Mesendoderm (in vitro differentiated cells): ENCODE measurements at regions not wholly inside any gene's neighbourhood (a gene's known extent, or its start where the extent isn't known, plus 50 kb on each side); places are given as distances from the start of the nearest gene placed in this dataset.

Source experiments
- DNase-seq: peaks from one replicate; pipeline ENCODE4 v3.0.0; 2013
- H2AK5ac ChIP-seq: 2 replicates; pipeline ENCODE4 v1.6.1; 2013; ENCODE audit warnings: low read length, inconsistent platforms
- H2BK120ac ChIP-seq: 2 replicates; pipeline ENCODE4 v1.6.1; 2013; ENCODE audit warnings: low read depth, mild to moderate bottlenecking, low read length, moderate library complexity, mixed read lengths
- H2BK15ac ChIP-seq: replicated peaks from 2 replicates; pipeline ENCODE4 v1.6.1; 2013; ENCODE audit warnings: low read depth, mild to moderate bottlenecking, moderate library complexity
- H2BK5ac ChIP-seq: 2 replicates; pipeline ENCODE4 v1.6.1; 2013; ENCODE audit warnings: low read length, inconsistent platforms
- H3K18ac ChIP-seq: 2 replicates; pipeline ENCODE4 v1.6.1; 2013; ENCODE audit warnings: mild to moderate bottlenecking, low read length, mixed read lengths
- H3K23ac ChIP-seq: one replicate; pipeline ENCODE4 v1.6.1; 2013; ENCODE audit warnings: low read length
- H3K27ac ChIP-seq: 2 replicates; pipeline ENCODE4 v1.5.1; 2013; ENCODE audit warnings: low read depth, mild to moderate bottlenecking, inconsistent platforms, low read length, moderate library complexity
- H3K27me3 ChIP-seq: 2 replicates; pipeline ENCODE4 v1.6.1; 2013; ENCODE audit warnings: low read length, control low read depth, mild to moderate bottlenecking, inconsistent platforms; ENCODE audit not compliant: insufficient read depth, poor library complexity
- H3K36me3 ChIP-seq: 2 replicates; pipeline ENCODE4 v1.6.1; 2013; ENCODE audit warnings: low read length, inconsistent platforms; ENCODE audit not compliant: control insufficient read depth, insufficient read depth
- H3K4ac ChIP-seq: one replicate; pipeline ENCODE4 v1.6.1; 2013; ENCODE audit warnings: low read depth, mild to moderate bottlenecking, low read length, moderate library complexity
- H3K4me1 ChIP-seq: 2 replicates; pipeline ENCODE4 v1.6.1; 2013; ENCODE audit warnings: low read depth, low read length, inconsistent platforms; ENCODE audit not compliant: control insufficient read depth
- H3K4me2 ChIP-seq: 2 replicates; pipeline ENCODE4 v1.6.1; 2013; ENCODE audit warnings: low read length
- H3K4me3 ChIP-seq: 2 replicates; pipeline ENCODE4 v1.5.1; 2013; ENCODE audit warnings: mild to moderate bottlenecking, low read length
- H3K56ac ChIP-seq: one replicate; pipeline ENCODE4 v1.6.1; 2013; ENCODE audit warnings: low read length
- H3K79me1 ChIP-seq: 2 replicates; pipeline ENCODE4 v1.6.1; 2013; ENCODE audit warnings: low read length, inconsistent platforms
- H3K79me2 ChIP-seq: 2 replicates; pipeline ENCODE4 v1.6.1; 2013; ENCODE audit warnings: mild to moderate bottlenecking, low read length; ENCODE audit not compliant: control insufficient read depth, insufficient read depth
- H3K9ac ChIP-seq: 2 replicates; pipeline ENCODE4 v1.6.1; 2013; ENCODE audit warnings: low read length, inconsistent platforms
- H4K5ac ChIP-seq: one replicate; pipeline ENCODE4 v1.6.1; 2013; ENCODE audit warnings: low read length
- H4K8ac ChIP-seq: one replicate; pipeline ENCODE4 v1.6.1; 2013; ENCODE audit warnings: low read depth, mild to moderate bottlenecking, control low read depth, low read length, moderate library complexity
- WGBS: extraction: QIAGEN DNeasy Blood & Tissue Kit; methylation state at CpG from one replicate; pipeline ENCODE4 v1.1.7; 2013; ENCODE audit warnings: low lambda C conversion rate, missing lambda C conversion rate; ENCODE audit not compliant: insufficient coverage; ENCODE audit errors: extremely low coverage; 5-methylcytosine and 5-hydroxymethylcytosine counted together

DNA sequence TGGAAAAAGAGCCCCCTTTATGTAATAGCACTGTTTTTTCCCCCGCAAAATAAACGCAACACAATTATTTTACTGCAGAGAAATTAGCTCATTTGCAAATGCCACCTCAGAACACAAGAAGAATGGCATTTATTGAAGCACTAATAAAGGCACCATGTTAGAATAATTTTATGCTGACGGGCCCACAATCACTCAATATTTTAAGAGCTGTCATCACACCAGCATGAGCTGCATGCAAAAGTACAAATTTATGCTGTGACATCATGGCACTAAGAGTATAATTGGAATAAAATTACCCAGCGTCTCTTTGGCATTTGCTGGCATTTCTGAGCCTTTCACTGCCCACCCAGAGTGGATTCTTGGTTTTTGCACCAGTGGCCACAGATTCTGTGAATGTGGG lies 364.6 kb downstream of the TLE4 start:
- H3K4ac ChIP-seq: peak overlapping the region; percentile 52
- no peaks in the 10 kb centered on the region for H3K36me3 ChIP-seq
- H3K23ac ChIP-seq: no peak overlapping the region
- H2BK15ac ChIP-seq: no peak overlapping the region
- no peak overlapping the region for H3K4me2 ChIP-seq
- WGBS: no CpG with 5 or more reads among the region's 4 CpGs
- H3K79me1 ChIP-seq: no peaks in the 10 kb centered on the region
- H4K5ac ChIP-seq: no peak overlapping the region
- DNase-seq: no peak
- H2BK120ac ChIP-seq: no peak overlapping the region
- H3K56ac ChIP-seq: no peak overlapping the region
- peaks cover 3% of the 10 kb centered on the region for H3K4me1 ChIP-seq
- no peak overlapping the region for H2AK5ac ChIP-seq
- H3K4me3 ChIP-seq: no peak overlapping the region
- H4K8ac ChIP-seq: no peak overlapping the region
- H3K27ac ChIP-seq: no peak overlapping the region
- H3K79me2 ChIP-seq: no peaks in the 10 kb centered on the region
- no peak overlapping the region for H3K9ac ChIP-seq
- no peaks in the 10 kb centered on the region for H3K27me3 ChIP-seq
- no peak overlapping the region for H2BK5ac ChIP-seq
- no peak overlapping the region for H3K18ac ChIP-seq

DNA sequence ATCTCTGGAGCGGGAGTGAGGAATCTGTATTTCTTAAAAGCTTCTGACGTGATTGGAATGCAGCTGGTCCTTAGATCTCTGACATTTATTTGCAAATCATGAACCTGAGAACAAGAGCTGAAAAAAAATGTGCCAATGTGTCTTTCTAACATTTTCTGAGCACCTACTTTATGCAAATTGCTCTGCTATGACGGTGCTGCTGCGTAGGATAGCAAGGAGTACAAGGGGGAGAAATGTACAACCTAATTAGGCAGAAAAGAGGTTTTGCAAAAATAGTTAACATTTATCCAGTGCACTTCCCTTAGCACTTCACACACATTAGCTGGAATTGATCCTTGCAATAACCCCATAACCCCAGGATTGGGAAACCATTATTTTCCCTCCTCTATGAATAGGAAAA lies 357.5 kb downstream of the TLE4 start:
- Histone ChIP-seq H3K36me3 (no peaks in the 10 kb centered on the region), H3K4me1 (no peaks in the 10 kb centered on the region), H3K18ac (no peak overlapping the region), H3K4me2 (no peak overlapping the region), H3K23ac (no peak overlapping the region), H2AK5ac (no peak overlapping the region), H2BK15ac (no peak overlapping the region), H4K5ac (no peak overlapping the region), H3K4me3 (no peak overlapping the region), H2BK120ac (no peak overlapping the region), H4K8ac (no peak overlapping the region), H3K79me1 (no peaks in the 10 kb centered on the region), H3K79me2 (no peaks in the 10 kb centered on the region), H3K27ac (no peak overlapping the region), H3K4ac (no peak overlapping the region), H3K56ac (no peak overlapping the region), H3K27me3 (no peaks in the 10 kb centered on the region), H3K9ac (no peak overlapping the region), H2BK5ac (no peak overlapping the region)
- no CpG with 5 or more reads among the region's 4 CpGs for WGBS
- DNase-seq: no peak

DNA sequence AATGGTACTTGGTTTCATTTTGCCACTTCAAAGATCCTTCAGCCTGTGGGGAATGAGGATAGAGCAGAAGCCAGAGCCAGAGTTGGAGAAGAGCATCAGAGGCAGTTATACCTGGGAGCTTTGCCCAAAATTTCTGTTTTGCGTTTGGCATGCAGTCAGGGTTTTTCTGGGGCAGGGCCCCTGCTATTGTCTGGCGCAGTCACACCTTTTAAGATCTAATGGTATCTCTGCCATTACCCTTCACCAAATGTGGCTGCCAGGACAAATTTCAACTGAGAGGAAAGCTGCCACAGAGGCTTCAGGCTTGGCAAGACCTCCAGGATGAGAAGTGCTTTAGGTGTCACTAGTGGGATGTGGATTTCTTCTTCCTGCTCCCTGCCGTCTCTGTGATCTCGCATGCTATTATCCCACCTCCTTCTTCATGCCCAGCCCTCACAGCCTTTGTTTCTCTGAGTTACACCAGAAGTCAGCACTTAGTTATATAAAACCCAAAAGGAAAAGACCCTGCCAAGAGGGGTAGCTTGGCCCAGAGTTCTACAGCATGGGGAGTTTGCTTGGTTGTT lies 357.0 kb downstream of the TLE4 start:
- H3K23ac ChIP-seq: no peak overlapping the region
- no peaks in the 10 kb centered on the region for H3K79me1 ChIP-seq
- DNase-seq: no peak
- H2BK5ac ChIP-seq: no peak overlapping the region
- no peak overlapping the region for H2BK15ac ChIP-seq
- H3K18ac ChIP-seq: no peak overlapping the region
- H3K79me2 ChIP-seq: no peaks in the 10 kb centered on the region
- H2BK120ac ChIP-seq: no peak overlapping the region
- H3K4ac ChIP-seq: no peak overlapping the region
- H3K4me1 ChIP-seq: no peaks in the 10 kb centered on the region
- H3K27me3 ChIP-seq: no peaks in the 10 kb centered on the region
- no CpG with 5 or more reads among the region's 4 CpGs for WGBS
- no peak overlapping the region for H3K56ac ChIP-seq
- no peak overlapping the region for H3K4me2 ChIP-seq
- no peaks in the 10 kb centered on the region for H3K36me3 ChIP-seq
- no peak overlapping the region for H4K5ac ChIP-seq
- H4K8ac ChIP-seq: no peak overlapping the region
- no peak overlapping the region for H2AK5ac ChIP-seq
- no peak overlapping the region for H3K27ac ChIP-seq
- no peak overlapping the region for H3K4me3 ChIP-seq
- no peak overlapping the region for H3K9ac ChIP-seq

DNA sequence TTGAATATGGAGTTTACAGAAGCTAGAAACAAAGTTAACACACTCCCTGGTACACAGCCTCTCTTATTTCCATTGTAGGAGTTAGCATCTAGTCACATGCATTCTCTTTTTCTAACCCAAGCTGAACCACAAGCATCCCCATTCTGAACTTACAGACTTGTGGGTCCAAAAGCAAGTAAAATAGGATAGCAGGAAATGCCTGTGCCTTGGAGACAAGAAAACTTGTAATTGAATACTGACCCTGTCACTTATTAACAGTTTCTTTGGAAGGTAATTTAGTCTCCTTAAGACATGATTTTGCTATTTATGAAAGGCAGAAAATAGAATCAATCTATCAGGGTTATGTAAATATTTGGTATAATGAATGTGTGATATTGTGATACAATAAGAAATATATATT lies 353.6 kb downstream of the TLE4 start:
- Histone ChIP-seq H2BK15ac (no peak overlapping the region), H3K27ac (no peak overlapping the region), H2BK120ac (no peak overlapping the region), H3K4me2 (no peak overlapping the region), H4K5ac (no peak overlapping the region), H3K9ac (no peak overlapping the region), H3K79me2 (no peaks in the 10 kb centered on the region), H3K79me1 (no peaks in the 10 kb centered on the region), H3K4me1 (no peaks in the 10 kb centered on the region), H3K4ac (no peak overlapping the region), H3K18ac (no peak overlapping the region), H3K4me3 (no peak overlapping the region), H2AK5ac (no peak overlapping the region), H3K36me3 (no peaks in the 10 kb centered on the region), H3K23ac (no peak overlapping the region), H3K27me3 (no peaks in the 10 kb centered on the region), H2BK5ac (no peak overlapping the region), H3K56ac (no peak overlapping the region), H4K8ac (no peak overlapping the region)
- DNase-seq: no peak

DNA sequence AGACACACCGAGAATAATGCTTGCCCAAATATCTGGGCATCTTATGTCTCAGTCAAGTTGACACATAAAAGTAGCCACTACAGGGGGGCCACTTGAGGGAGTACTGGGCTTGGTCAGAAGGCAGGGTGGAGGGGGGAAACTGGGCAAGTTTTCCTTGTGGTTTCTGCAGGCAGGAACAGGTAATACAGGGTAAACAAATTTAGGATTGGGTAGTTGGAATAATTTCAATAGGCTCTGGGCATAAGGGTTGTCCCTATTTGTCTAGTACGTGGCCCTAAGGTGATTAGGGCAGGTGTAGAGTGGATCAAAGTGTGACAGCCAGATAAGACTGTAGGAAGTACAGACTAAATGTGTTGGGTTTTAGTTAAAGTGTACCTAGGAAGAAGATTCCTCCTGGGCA lies 353.1 kb downstream of the TLE4 start:
- H3K18ac ChIP-seq: no peak overlapping the region
- no peaks in the 10 kb centered on the region for H3K36me3 ChIP-seq
- H3K9ac ChIP-seq: no peak overlapping the region
- WGBS: no CpG with 5 or more reads among the region's 2 CpGs
- H2BK5ac ChIP-seq: no peak overlapping the region
- no peaks in the 10 kb centered on the region for H3K79me2 ChIP-seq
- H3K4me3 ChIP-seq: no peak overlapping the region
- DNase-seq: no peak
- no peak overlapping the region for H4K8ac ChIP-seq
- no peaks in the 10 kb centered on the region for H3K4me1 ChIP-seq
- H3K23ac ChIP-seq: no peak overlapping the region
- no peak overlapping the region for H2BK15ac ChIP-seq
- no peak overlapping the region for H3K4me2 ChIP-seq
- no peak overlapping the region for H4K5ac ChIP-seq
- no peaks in the 10 kb centered on the region for H3K79me1 ChIP-seq
- H2BK120ac ChIP-seq: no peak overlapping the region
- H3K27ac ChIP-seq: no peak overlapping the region
- no peak overlapping the region for H2AK5ac ChIP-seq
- H3K56ac ChIP-seq: no peak overlapping the region
- no peaks in the 10 kb centered on the region for H3K27me3 ChIP-seq
- H3K4ac ChIP-seq: no peak overlapping the region

DNA sequence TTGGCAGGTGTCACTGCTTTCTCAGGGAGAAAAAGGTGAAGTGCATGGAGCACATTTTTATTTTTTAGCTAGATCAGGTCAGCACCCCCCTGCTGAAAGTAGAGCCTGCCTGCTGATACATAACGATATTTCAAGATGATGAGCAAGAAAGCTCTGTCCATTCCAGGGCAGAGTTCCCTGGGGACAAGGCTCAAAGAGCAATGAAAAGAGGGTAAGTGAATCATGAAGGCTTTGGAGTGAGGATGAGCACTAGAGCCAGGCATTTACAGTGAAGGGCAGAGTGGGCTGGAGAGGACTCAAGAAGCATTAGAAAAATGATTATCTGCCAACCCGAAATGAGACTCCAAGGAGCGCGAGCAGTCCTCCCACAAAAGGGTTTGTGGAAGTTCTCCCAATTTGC lies 345.7 kb downstream of the TLE4 start:
- no peak overlapping the region for H2BK15ac ChIP-seq
- H3K56ac ChIP-seq: no peak overlapping the region
- H2BK5ac ChIP-seq: no peak overlapping the region
- no peaks in the 10 kb centered on the region for H3K27me3 ChIP-seq
- DNase-seq: no peak
- no peak overlapping the region for H2AK5ac ChIP-seq
- H3K23ac ChIP-seq: no peak overlapping the region
- H3K36me3 ChIP-seq: no peaks in the 10 kb centered on the region
- no peak overlapping the region for H3K4me2 ChIP-seq
- no peak overlapping the region for H3K4me3 ChIP-seq
- WGBS: no CpG with 5 or more reads among the region's 4 CpGs
- no peak overlapping the region for H4K8ac ChIP-seq
- no peak overlapping the region for H3K18ac ChIP-seq
- no peak overlapping the region for H3K9ac ChIP-seq
- H4K5ac ChIP-seq: no peak overlapping the region
- no peaks in the 10 kb centered on the region for H3K4me1 ChIP-seq
- no peak overlapping the region for H3K4ac ChIP-seq
- no peaks in the 10 kb centered on the region for H3K79me2 ChIP-seq
- no peaks in the 10 kb centered on the region for H3K79me1 ChIP-seq
- H3K27ac ChIP-seq: no peak overlapping the region
- H2BK120ac ChIP-seq: no peak overlapping the region
